ENCODE measurements at regions not wholly inside any gene's neighbourhood (a gene's known extent, or its start where the extent isn't known, plus 50 kb on each side); places are given as distances from the start of the nearest gene placed in this dataset.
"Not testable (repeated sequence)": the region's sequence is repeated elsewhere in the genome, so short reads cannot be mapped to it uniquely, and the experiment has no call there.

DNA sequence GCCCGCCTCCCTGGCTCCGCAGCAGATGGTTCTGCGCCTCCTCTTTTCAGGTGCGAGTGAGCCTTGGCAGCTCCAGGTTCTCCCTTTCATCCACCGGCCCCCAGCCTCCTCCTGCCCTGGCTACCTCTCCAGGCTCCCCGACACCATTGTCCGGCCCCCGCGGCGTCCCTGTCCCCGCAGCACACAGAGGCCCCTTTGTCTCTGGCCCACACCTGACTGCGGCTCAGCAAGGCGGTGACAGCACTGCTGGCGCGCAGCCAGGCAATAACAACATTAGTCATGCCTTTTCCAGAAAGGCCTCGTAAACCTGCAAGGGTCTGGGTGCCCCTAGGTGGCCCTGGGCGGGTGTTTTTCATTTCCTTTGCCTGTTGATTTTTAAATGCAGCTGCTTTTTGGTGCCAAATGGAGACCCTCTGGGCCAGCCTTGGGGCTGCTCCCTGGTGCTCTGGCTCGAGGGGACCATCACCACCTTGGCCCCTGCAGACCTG is 73.2 kb upstream of the MEDAG start:
- TF ChIP-seq CTCF (IDR thresholded peaks at IDR 0.05; ENCODE audit: unreplicated experiment): no peak
- Mint-ChIP-seq H3K27ac (ENCODE audit: unreplicated experiment) (peak overlapping the region; percentile 96), H3K27me3 (ENCODE audit: unreplicated experiment) (no peaks in the 10 kb centered on the region), H3K4me1 (ENCODE audit: low read depth, unreplicated experiment) (peaks cover 62% of the 10 kb centered on the region), H3K9me3 (ENCODE audit: low read depth, unreplicated experiment) (no peaks in the 10 kb centered on the region), H3K36me3 (ENCODE audit: insufficient read depth, unreplicated experiment) (peaks cover 32% of the 10 kb centered on the region), H3K4me3 (ENCODE audit: low read depth, unreplicated experiment) (peak overlapping the region; percentile 62)
- CTCF ChIA-PET: interaction anchor here (1.3 kb wide), 1 partner anchor 33 kb away, joined by 3 read pairs; no protein-coding TSS in a partner anchor
- peak; percentile 92 for DNase-seq
- BruUV-seq (replicated peaks): no TSS peak
- intact Hi-C loops (cut with micrococcal nuclease; ENCODE audit: unreplicated experiment): no loop called here

GRCh38 chr13:30835442-30835841 is 70.6 kb upstream of the MEDAG start:
- peaks cover 40% of the 10 kb centered on the region for H3K4me1 Mint-ChIP-seq (ENCODE audit: low read depth, unreplicated experiment)
- CTCF ChIA-PET: no interaction called here
- peaks cover 20% of the 10 kb centered on the region for H3K36me3 Mint-ChIP-seq (ENCODE audit: insufficient read depth, unreplicated experiment)
- DNase-seq: no peak
- intact Hi-C loops (cut with micrococcal nuclease; ENCODE audit: unreplicated experiment): no loop called here
- H3K27me3 Mint-ChIP-seq (ENCODE audit: unreplicated experiment): no peaks in the 10 kb centered on the region
- H3K4me3 Mint-ChIP-seq (ENCODE audit: low read depth, unreplicated experiment): no peak overlapping the region
- BruUV-seq (replicated peaks): no TSS peak
- H3K9me3 Mint-ChIP-seq (ENCODE audit: low read depth, unreplicated experiment): no peaks in the 10 kb centered on the region
- TF ChIP-seq CTCF (IDR thresholded peaks at IDR 0.05; ENCODE audit: unreplicated experiment): no peak
- H3K27ac Mint-ChIP-seq (ENCODE audit: unreplicated experiment): no peak overlapping the region

GRCh38 chr13:30837227-30838159 is 68.6 kb upstream of the MEDAG start:
- DNase-seq: no peak
- Mint-ChIP-seq H3K36me3 (ENCODE audit: insufficient read depth, unreplicated experiment) (peaks cover 13% of the 10 kb centered on the region), H3K27me3 (ENCODE audit: unreplicated experiment) (no peaks in the 10 kb centered on the region), H3K9me3 (ENCODE audit: low read depth, unreplicated experiment) (no peaks in the 10 kb centered on the region), H3K4me3 (ENCODE audit: low read depth, unreplicated experiment) (no peak overlapping the region), H3K27ac (ENCODE audit: unreplicated experiment) (peak overlapping the region; percentile 73), H3K4me1 (ENCODE audit: low read depth, unreplicated experiment) (peaks cover 20% of the 10 kb centered on the region)
- TF ChIP-seq CTCF (IDR thresholded peaks at IDR 0.05; ENCODE audit: unreplicated experiment): no peak
- BruUV-seq (replicated peaks): no TSS peak
- CTCF ChIA-PET: no interaction called here
- intact Hi-C loops (cut with micrococcal nuclease; ENCODE audit: unreplicated experiment): no loop called here

GRCh38 chr13:30839636-30840035 is 66.4 kb upstream of the MEDAG start:
- intact Hi-C loops (cut with micrococcal nuclease; ENCODE audit: unreplicated experiment); H3K9me3 Mint-ChIP-seq (ENCODE audit: low read depth, unreplicated experiment); CTCF ChIA-PET; H3K4me1 Mint-ChIP-seq (ENCODE audit: low read depth, unreplicated experiment); H3K27me3 Mint-ChIP-seq (ENCODE audit: unreplicated experiment); H3K4me3 Mint-ChIP-seq (ENCODE audit: low read depth, unreplicated experiment); BruUV-seq (replicated peaks); H3K36me3 Mint-ChIP-seq (ENCODE audit: insufficient read depth, unreplicated experiment); DNase-seq; H3K27ac Mint-ChIP-seq (ENCODE audit: unreplicated experiment): not testable (repeated sequence)

DNA sequence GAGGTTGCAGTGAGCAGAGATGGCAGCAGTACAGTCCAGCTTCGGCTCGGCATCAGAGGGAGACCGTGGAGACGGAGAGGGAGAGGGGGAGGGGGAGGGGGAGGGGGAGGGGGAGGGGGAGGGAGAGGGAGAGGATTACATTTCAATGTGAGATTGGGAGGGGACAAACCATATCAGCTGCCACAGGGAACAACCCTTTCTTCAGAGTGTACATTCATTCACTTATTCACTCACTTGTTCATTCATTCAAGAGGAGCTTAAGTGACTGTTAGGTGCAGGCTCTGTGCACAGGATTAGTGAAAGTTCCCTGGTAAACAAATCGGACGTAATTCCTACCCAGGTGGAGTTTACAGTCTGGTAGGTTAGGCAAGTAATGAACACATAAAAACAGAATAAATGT is 65.6 kb upstream of the MEDAG start:
- Mint-ChIP-seq H3K36me3 (ENCODE audit: insufficient read depth, unreplicated experiment) (peaks cover 4% of the 10 kb centered on the region), H3K27me3 (ENCODE audit: unreplicated experiment) (no peaks in the 10 kb centered on the region), H3K4me3 (ENCODE audit: low read depth, unreplicated experiment) (no peak overlapping the region), H3K4me1 (ENCODE audit: low read depth, unreplicated experiment) (peaks cover 7% of the 10 kb centered on the region), H3K9me3 (ENCODE audit: low read depth, unreplicated experiment) (no peaks in the 10 kb centered on the region), H3K27ac (ENCODE audit: unreplicated experiment) (no peak overlapping the region)
- intact Hi-C loops (cut with micrococcal nuclease; ENCODE audit: unreplicated experiment): no loop called here
- CTCF ChIA-PET: no interaction called here
- no peak for TF ChIP-seq CTCF (IDR thresholded peaks at IDR 0.05; ENCODE audit: unreplicated experiment)
- DNase-seq: no peak
- no TSS peak for BruUV-seq (replicated peaks)

All from Calu3 (cell line).